ENCODE measurements at regions not wholly inside any gene's neighbourhood (a gene's known extent, or its start where the extent isn't known, plus 50 kb on each side); places are given as distances from the start of the nearest gene placed in this dataset.
A peak's percentile ranks its signal among the peaks of the same experiment; 100 is the strongest.
"Not testable (repeated sequence)": the region's sequence is repeated elsewhere in the genome, so short reads cannot be mapped to it uniquely, and the experiment has no call there.

- H3K4me1 ChIP-seq (ENCODE audit: control insufficient read depth in 2 of 3, insufficient read depth in 2 of 3, low read depth in 1 of 3, low read length in 3 of 3); H3K27me3 ChIP-seq (ENCODE audit: control insufficient read depth, insufficient read depth, low read length); H3K36me3 ChIP-seq (ENCODE audit: control insufficient read depth in 2 of 3, insufficient read depth in 3 of 3, low read length in 3 of 3); intact Hi-C loops (cut with DNase I); FAIRE-seq; H3K27ac ChIP-seq (ENCODE audit: low read depth in 2 of 2, low read length in 2 of 2); H3K9ac ChIP-seq (ENCODE audit: low read length in 3 of 3); H3K9me3 ChIP-seq (ENCODE audit: control insufficient read depth in 2 of 3, insufficient read depth in 1 of 3, low read length in 3 of 3); H3K4me3 ChIP-seq (ENCODE audit: low read length in 3 of 3): not testable (repeated sequence)
- peak; percentile 19 to 95 (median 64) for DNase-seq
These were observed 147.5 kb upstream of the C1QTNF3 start for GRCh38 chr5:34190466-34190865.

DNA sequence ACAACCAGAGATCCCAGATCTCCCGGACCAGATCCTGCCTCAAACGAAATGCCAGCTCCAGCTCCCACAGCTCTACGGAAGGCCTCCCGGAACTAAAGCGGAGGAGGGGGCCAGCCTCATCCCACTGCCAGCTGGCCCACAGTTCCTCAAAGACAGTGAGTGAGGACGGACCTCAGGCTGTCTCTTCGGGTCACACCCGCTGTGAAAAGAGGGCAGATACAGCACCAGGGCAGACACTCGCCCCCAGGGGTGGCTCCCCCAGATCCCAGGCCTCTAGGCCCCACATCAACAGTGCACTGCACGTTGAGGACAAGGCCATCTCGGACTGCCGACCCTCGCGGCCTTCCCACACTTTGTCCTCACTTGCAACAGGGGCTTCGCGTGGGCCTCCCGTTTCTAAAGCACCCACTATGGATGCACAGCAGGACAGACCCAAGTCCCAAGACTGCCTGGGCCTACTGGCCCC lies 148.3 kb upstream of the C1QTNF3 start:
- H3K9me3 ChIP-seq (ENCODE audit: control insufficient read depth in 2 of 3, insufficient read depth in 1 of 3, low read length in 3 of 3); H3K9ac ChIP-seq (ENCODE audit: low read length in 3 of 3); H3K27me3 ChIP-seq (ENCODE audit: control insufficient read depth, insufficient read depth, low read length); H3K27ac ChIP-seq (ENCODE audit: low read depth in 2 of 2, low read length in 2 of 2); H3K36me3 ChIP-seq (ENCODE audit: control insufficient read depth in 2 of 3, insufficient read depth in 3 of 3, low read length in 3 of 3); H3K4me1 ChIP-seq (ENCODE audit: control insufficient read depth in 2 of 3, insufficient read depth in 2 of 3, low read depth in 1 of 3, low read length in 3 of 3); FAIRE-seq; H3K4me3 ChIP-seq (ENCODE audit: low read length in 3 of 3); intact Hi-C loops (cut with DNase I): not testable (repeated sequence)
- DNase-seq, result peak; percentile 7 to 91 (median 24)

GRCh38 chr5:34192064-34192922 lies 149.3 kb upstream of the C1QTNF3 start:
- H3K9ac ChIP-seq (ENCODE audit: low read length in 3 of 3); H3K4me3 ChIP-seq (ENCODE audit: low read length in 3 of 3); H3K36me3 ChIP-seq (ENCODE audit: control insufficient read depth in 2 of 3, insufficient read depth in 3 of 3, low read length in 3 of 3); H3K27me3 ChIP-seq (ENCODE audit: control insufficient read depth, insufficient read depth, low read length); H3K4me1 ChIP-seq (ENCODE audit: control insufficient read depth in 2 of 3, insufficient read depth in 2 of 3, low read depth in 1 of 3, low read length in 3 of 3); FAIRE-seq; H3K27ac ChIP-seq (ENCODE audit: low read depth in 2 of 2, low read length in 2 of 2); intact Hi-C loops (cut with DNase I); H3K9me3 ChIP-seq (ENCODE audit: control insufficient read depth in 2 of 3, insufficient read depth in 1 of 3, low read length in 3 of 3): not testable (repeated sequence)
- peak; percentile 91 to 93 (median 92) for DNase-seq

GRCh38 chr5:34192923-34193262 lies 149.9 kb upstream of the C1QTNF3 start:
- not testable (repeated sequence) for H3K36me3 ChIP-seq (ENCODE audit: control insufficient read depth in 2 of 3, insufficient read depth in 3 of 3, low read length in 3 of 3); FAIRE-seq
- peak in 1 of 5 donors; percentile 91 for DNase-seq

GRCh38 chr5:34193297-34193696 lies 150.3 kb upstream of the C1QTNF3 start:
- H3K27ac ChIP-seq (ENCODE audit: low read depth in 2 of 2, low read length in 2 of 2); H3K27me3 ChIP-seq (ENCODE audit: control insufficient read depth, insufficient read depth, low read length); H3K4me1 ChIP-seq (ENCODE audit: control insufficient read depth in 2 of 3, insufficient read depth in 2 of 3, low read depth in 1 of 3, low read length in 3 of 3); FAIRE-seq; H3K4me3 ChIP-seq (ENCODE audit: low read length in 3 of 3); H3K9ac ChIP-seq (ENCODE audit: low read length in 3 of 3); intact Hi-C loops (cut with DNase I); H3K9me3 ChIP-seq (ENCODE audit: control insufficient read depth in 2 of 3, insufficient read depth in 1 of 3, low read length in 3 of 3); H3K36me3 ChIP-seq (ENCODE audit: control insufficient read depth in 2 of 3, insufficient read depth in 3 of 3, low read length in 3 of 3): not testable (repeated sequence)
- peak in 1 of 5 donors; percentile 90 for DNase-seq

More at GRCh38 chr5:34192923-34193262, 149.9 kb upstream of the C1QTNF3 start:
- H3K4me1 ChIP-seq (ENCODE audit: control insufficient read depth in 2 of 3, insufficient read depth in 2 of 3, low read depth in 1 of 3, low read length in 3 of 3); H3K4me3 ChIP-seq (ENCODE audit: low read length in 3 of 3); H3K9me3 ChIP-seq (ENCODE audit: control insufficient read depth in 2 of 3, insufficient read depth in 1 of 3, low read length in 3 of 3); H3K27ac ChIP-seq (ENCODE audit: low read depth in 2 of 2, low read length in 2 of 2); H3K9ac ChIP-seq (ENCODE audit: low read length in 3 of 3); intact Hi-C loops (cut with DNase I); H3K27me3 ChIP-seq (ENCODE audit: control insufficient read depth, insufficient read depth, low read length): not testable (repeated sequence)

GRCh38 chr5:34193804-34194203 lies 150.8 kb upstream of the C1QTNF3 start:
- H3K4me3 ChIP-seq (ENCODE audit: low read length in 3 of 3); intact Hi-C loops (cut with DNase I); FAIRE-seq; H3K9ac ChIP-seq (ENCODE audit: low read length in 3 of 3); H3K27ac ChIP-seq (ENCODE audit: low read depth in 2 of 2, low read length in 2 of 2); H3K9me3 ChIP-seq (ENCODE audit: control insufficient read depth in 2 of 3, insufficient read depth in 1 of 3, low read length in 3 of 3); H3K27me3 ChIP-seq (ENCODE audit: control insufficient read depth, insufficient read depth, low read length); H3K36me3 ChIP-seq (ENCODE audit: control insufficient read depth in 2 of 3, insufficient read depth in 3 of 3, low read length in 3 of 3); H3K4me1 ChIP-seq (ENCODE audit: control insufficient read depth in 2 of 3, insufficient read depth in 2 of 3, low read depth in 1 of 3, low read length in 3 of 3): not testable (repeated sequence)
- DNase-seq, result peak in 2 of 5 donors; percentile 76 to 79

- H3K27me3 ChIP-seq (ENCODE audit: control insufficient read depth, insufficient read depth, low read length); intact Hi-C loops (cut with DNase I); H3K9me3 ChIP-seq (ENCODE audit: control insufficient read depth in 2 of 3, insufficient read depth in 1 of 3, low read length in 3 of 3); FAIRE-seq; H3K27ac ChIP-seq (ENCODE audit: low read depth in 2 of 2, low read length in 2 of 2); H3K36me3 ChIP-seq (ENCODE audit: control insufficient read depth in 2 of 3, insufficient read depth in 3 of 3, low read length in 3 of 3); H3K9ac ChIP-seq (ENCODE audit: low read length in 3 of 3); H3K4me3 ChIP-seq (ENCODE audit: low read length in 3 of 3); H3K4me1 ChIP-seq (ENCODE audit: control insufficient read depth in 2 of 3, insufficient read depth in 2 of 3, low read depth in 1 of 3, low read length in 3 of 3): not testable (repeated sequence)
- DNase-seq, result peak in 1 of 5 donors; percentile 76
These were observed 153.1 kb upstream of the C1QTNF3 start for GRCh38 chr5:34196091-34196490.

DNA sequence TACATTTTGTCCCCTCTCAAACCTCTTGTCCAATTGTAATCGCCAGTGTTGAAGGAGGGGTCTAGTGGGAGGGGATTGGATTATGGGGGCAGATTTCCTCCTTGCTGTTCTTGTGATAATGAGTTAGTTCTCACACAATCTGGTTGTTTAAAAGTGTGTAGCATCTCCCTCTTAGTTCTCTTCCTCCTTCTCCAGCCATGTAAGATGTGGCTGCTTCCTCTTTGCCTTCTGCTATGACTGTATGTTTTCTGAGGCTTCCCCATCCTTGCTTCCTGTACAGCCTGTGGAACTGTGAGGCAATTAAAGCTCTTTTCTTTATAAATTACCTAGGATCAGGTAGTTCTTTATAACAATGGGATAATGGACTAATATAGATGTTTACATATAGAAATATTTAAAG lies 162.3 kb upstream of the C1QTNF3 start:
- H3K36me3 ChIP-seq (ENCODE audit: control insufficient read depth in 2 of 3, insufficient read depth in 3 of 3, low read length in 3 of 3); H3K9ac ChIP-seq (ENCODE audit: low read length in 3 of 3); intact Hi-C loops (cut with DNase I); H3K9me3 ChIP-seq (ENCODE audit: control insufficient read depth in 2 of 3, insufficient read depth in 1 of 3, low read length in 3 of 3); H3K4me1 ChIP-seq (ENCODE audit: control insufficient read depth in 2 of 3, insufficient read depth in 2 of 3, low read depth in 1 of 3, low read length in 3 of 3); DNase-seq; FAIRE-seq; H3K27ac ChIP-seq (ENCODE audit: low read depth in 2 of 2, low read length in 2 of 2); H3K27me3 ChIP-seq (ENCODE audit: control insufficient read depth, insufficient read depth, low read length); H3K4me3 ChIP-seq (ENCODE audit: low read length in 3 of 3): not testable (repeated sequence)
